ENCODE measurements at regions not wholly inside any gene's neighbourhood (a gene's known extent, or its start where the extent isn't known, plus 50 kb on each side); places are given as distances from the start of the nearest gene placed in this dataset.
"Not testable (repeated sequence)": the region's sequence is repeated elsewhere in the genome, so short reads cannot be mapped to it uniquely, and the experiment has no call there.

DNA sequence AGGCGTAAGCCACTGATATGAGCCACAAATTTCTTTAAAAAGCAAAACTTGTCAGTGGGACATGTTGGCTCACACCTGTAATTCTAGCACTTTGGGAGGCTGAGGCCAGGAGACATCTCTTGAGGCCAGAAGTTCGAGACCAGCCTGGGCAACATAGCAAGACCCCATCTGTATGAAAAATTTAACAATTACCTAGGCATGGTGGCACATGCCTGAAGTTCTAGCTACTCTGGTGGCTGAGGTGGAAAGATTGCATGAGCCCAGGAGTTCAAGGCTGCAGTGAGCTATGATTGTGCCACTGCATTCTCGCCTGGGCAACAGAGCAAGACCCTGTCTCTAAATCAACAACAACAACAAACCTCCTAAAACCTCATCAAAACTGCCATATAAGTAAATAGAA, 147.6 kb upstream of the BARHL2 start:
- no peak for DNase-seq

DNA sequence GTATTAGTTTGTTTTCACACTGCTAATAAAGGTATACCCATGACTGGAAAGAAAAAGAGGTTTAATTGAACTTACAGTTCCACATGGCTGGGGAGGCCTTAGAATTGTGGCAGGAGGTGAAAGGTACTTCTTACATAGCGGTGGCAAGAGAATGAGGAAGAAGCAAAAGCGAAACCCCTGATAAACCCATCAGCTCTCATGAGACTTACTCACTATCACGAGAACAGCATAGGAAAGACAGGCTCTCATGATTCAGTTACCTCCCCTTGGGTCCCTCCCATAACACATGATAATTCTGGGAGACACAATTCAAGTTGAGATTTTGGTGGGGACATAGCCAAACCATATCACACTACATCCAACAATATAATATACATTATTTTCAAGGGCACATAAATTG, 145.7 kb upstream of the BARHL2 start:
- DNase-seq, result no peak

DNA sequence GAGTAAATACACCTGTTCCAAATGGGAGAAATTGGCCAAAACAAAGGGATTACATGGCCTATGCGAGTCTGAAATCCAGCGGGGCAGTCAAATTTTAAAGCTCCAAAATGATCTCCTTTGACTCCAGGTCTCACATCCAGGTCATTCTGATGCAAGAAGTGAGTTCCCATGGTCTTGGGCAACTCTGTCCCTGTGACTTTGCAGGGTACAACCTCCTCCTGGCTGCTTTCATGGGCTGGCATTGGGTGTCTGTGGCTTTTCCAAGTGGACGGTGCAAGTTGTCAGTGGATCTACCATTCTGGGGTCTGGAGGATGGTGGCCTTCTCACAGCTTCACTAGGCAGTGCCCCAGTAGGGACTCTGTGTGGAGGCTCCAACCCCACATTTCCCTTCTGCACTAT, 144.3 kb upstream of the BARHL2 start:
- not testable (repeated sequence) for DNase-seq

DNA sequence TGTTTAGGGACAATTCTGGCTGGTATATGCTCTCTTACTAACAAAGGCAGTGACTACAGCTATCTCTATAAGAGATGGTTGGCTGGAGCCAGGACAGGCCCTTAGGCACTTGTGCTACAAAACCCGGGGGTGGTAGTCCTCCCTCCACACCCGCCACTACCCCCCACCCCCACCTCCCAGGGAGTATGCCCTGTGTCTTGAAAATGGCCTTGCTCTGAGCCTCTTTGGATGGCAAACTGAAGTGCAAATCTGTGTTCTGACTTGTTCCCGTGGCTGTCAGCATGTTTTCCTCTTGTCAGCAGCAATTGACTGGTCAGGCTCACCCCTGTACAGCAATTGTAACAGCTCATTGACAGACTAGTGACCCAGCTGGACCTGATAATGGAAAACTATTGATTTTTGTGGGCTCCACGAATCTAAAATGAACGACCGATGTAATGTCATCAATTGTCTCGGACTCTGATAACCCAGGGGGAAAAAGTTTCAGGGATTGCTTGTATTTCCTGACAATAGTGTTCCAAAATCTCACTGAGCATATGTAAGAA, 139.4 kb upstream of the BARHL2 start:
- no peak for DNase-seq

DNA sequence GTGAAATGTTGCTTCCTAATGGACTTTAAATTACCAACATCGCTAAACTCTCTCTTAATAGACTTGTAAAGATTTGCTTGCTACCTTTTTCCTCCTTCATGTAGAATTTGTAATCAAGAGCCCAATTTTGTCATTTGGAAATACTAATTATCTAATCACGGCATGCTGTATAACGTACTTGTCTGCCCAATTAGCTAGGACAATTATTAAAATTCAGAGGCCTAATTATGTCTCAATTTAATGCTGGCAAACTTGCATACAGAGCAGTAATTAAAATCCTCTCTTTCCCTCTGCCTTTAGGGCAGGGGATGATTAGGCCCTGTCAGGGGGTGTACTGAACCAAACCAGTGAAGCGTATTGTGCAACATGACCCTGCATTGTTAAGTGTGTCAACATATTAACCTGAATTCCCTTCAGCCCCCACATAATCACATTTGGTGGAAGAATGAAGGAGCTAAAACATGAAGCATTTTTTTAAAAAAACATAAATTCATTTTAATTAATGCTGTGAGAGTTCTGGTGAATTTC, 137.4 kb upstream of the BARHL2 start:
- no peak for DNase-seq

DNA sequence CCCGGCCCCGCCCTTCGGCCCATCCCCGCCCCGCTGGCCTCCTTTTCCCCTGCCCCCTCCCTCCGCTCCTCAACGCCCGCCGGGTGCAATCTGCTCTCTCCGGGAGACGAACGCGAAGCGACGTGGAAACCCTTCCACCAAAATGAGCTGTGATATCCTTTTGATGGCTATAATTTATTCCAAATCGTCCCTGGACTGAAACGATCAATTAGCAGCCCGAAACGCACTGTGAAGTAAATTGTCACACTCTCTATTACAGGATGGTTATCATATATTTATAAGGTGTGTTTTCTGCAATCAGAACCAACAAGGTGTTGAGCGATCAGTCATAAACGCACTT, 134.6 kb upstream of the BARHL2 start:
- no peak for DNase-seq

DNA sequence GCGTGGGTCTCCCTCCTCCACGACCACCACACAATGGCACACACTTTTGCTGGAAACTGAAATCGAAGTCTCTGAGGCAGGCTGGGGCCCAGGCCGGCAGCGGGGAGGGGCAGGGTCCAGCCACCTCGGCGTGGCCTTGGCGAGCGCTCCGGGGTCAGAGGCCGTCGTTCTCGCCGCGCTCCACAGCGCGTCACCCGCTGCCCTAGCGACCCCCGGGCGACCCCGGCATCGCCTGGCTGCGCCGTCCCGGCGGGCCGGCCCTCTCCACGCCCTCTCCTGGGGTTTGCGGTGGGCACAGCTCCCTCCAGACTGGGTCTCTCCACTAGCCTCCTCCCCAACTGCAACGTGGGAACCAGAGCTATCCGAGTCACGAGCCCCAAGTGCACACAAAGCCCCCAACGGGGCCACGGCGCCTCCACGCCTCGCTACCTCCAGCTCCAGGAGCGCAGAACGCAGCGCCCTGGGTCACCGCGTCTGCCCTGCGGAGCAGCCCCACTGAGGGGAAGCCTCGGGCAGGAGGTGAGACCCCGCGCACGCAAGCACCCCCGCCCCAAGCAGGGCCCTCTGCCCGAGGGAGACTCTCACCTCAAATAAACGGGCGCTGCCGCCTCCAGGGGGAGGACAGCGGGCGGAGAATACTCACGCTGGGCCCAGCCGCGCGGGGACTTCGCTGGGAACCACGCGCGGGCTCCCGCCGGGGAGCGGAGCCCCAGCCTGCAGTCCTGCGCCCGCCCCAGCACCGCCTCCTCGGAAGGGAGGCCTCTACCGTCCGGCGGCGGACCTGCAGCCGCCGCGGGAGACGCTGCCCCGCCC, 134.0 kb upstream of the BARHL2 start:
- peak; percentile 74 to 80 for DNase-seq

DNA sequence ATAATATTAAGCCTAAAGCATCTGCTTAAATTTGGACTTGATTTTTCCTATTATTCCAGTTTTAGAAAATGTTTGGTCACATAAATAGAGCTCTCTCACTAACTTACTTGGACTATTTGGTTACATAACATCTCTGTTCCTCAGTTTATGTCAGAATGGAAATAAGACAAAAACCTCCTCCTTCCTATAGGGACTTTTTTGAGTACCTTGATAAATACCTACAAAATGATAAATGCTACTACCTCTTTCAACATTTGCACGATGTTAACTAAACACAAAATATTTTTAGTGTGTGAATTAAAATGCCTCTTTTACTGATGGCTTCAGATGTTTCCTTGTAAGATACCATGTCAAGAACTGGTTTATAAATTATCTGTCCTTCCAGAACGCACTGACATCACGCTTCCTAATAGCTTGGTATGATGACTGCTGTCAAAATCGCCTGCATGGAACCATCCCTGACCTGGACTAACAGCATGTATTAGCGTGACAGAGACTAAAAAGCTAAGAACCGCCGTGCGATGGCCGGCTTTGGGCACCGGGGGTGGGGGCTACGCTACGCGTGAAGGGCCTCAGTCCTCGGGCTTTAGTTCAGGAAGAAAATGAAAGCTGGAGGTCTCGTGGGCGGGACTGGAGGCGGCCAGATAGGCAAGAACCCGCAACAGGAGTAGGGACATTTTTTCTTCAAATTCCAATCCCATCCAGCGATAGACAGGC, 133.2 kb upstream of the BARHL2 start:
- DNase-seq, result no peak

DNA sequence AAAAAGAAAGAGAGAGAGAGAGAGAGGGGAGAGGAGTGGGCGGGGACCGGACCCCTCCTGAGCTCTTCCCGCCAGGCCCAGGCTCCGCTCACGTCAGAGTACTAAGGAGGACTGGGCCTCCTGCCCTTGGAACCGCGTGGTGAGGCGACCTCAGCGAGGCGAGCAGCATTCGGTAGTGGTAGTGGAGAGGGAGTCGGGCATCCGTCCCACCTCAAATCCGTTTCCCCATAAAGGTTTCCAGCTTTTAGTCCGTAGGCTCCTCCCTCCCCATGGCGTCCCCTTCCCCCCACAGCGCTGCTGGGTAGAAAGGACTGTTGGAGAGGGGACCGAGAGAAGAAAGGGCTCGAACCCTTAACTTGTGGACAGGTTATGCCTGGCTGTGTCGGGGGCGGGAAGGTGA, 124.4 kb upstream of the BARHL2 start:
- DNase-seq, result no peak

DNA sequence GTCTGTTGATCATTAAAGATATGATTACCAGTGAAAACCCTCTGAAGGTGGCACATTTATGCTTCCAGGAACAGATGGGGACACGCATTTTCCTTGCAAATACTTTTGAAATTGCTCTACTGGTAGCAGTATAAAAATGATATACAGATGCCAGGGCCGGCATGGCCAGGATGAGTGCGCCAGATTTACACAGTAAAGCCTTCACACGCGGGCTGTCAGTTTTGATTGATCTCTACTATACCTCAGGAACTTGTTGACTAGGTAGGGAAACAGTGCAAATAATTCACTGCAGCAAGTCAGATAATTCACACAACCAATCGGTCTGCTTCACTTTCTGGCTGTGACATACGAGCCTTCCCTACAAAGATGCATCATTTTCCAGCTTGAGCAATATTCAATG, 123.2 kb upstream of the BARHL2 start:
- no peak for DNase-seq

DNA sequence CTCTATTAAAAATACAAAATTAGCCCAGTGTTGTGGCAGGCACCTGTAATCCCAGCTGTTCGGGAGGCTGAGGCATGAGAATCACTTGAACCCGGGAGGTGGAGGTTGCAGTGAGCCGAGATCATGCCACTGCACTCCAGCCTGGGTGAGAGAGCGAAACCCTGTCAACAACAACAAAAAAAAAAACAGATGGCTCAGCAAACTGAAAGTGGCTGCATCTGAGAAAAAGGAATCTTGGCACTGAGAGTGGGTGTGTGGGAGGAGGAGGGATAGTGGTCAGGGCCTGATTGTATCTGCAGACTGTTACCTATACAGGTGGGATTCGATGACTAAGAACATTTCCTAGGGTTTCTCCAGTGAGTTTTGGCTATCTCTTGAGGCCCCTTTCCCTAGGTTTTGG, 122.2 kb upstream of the BARHL2 start:
- DNase-seq, result no peak

DNA sequence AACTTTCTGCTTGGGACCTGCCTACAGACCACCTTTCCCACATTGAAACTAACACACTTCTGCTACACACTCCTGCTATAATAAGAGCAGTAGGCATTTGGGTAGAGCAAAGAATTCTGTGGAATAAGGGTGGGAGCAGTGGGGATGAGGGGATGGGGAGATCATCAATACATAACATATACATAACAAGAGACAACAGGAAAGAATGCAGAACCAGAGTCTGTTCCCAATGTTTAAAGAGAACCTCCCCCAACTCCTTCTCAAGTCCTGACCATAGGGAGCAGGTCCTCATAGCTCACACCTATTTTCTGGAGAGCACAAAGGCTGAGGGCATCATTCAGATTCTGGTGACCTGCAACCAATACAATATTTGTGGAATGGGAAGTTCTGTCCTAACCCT, 121.6 kb upstream of the BARHL2 start:
- DNase-seq, result no peak

DNA sequence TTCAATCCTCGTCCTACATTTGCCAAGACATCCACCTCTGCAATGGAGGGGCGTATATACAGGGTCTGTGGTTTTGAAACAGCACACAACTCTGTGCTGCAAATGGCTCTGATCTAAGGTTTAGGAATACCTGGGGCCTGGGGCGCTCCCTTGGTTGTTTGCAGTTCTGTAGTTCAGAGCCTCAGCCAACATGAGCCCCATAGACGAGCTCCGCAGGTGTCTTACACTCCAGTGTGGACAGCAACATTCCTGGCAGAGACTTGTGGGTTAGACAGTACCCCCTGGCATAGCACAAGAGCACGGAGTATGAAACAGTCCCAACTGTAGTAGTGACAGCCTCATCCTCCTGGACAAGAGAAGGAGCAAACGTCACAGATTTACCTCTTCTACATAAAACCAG, 120.3 kb upstream of the BARHL2 start:
- DNase-seq, result no peak

DNA sequence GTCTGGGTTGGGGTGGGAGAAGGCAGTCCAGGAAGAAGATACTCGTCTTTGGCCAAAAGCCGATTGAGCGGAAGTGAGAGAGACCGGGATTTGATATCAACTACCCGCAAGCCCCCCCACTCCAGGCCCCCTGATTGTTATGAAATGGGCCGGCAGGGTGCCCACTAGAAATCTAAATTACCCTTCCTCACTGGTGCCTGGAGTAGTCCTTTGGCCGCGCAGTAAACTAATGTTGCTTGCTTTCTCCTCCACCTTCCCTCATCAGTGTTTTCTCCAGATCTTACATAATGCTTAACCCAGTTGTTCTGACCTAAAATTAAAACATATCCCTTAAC, 119.2 kb upstream of the BARHL2 start:
- no peak for DNase-seq

DNA sequence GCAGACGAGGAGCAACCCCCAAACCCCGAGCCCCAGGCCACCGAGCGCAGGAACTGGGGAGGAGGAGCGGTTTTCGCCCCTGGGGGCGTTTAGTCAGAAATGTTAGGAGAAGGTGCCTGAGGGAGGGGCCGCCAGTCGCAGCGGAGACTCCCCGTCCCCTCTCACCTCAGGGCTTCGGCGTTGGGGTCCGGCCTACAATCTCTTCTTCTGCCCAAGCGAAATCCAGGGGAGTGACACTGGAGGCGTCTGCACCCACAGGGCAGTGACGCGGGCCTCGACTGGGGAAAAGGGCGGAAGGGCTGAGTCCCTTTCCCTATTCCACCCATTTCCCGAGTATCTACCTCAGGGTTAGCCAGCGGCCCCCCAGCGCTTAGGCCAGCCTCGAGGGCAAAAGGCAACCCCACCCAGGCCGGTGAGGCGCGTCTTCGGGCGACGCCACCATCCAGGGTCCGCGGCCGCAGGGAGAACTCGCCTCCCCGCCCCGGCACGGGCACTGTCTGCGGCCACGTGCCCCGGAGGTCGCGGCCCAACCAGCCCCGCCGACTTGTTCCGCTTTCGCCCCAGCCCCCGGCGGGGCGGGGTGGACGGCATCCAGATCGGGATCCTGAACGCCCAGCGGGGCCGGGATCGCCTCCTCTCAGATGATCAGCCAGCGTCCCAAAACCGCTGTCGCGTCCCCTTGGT, 118.7 kb upstream of the BARHL2 start:
- no peak for DNase-seq

DNA sequence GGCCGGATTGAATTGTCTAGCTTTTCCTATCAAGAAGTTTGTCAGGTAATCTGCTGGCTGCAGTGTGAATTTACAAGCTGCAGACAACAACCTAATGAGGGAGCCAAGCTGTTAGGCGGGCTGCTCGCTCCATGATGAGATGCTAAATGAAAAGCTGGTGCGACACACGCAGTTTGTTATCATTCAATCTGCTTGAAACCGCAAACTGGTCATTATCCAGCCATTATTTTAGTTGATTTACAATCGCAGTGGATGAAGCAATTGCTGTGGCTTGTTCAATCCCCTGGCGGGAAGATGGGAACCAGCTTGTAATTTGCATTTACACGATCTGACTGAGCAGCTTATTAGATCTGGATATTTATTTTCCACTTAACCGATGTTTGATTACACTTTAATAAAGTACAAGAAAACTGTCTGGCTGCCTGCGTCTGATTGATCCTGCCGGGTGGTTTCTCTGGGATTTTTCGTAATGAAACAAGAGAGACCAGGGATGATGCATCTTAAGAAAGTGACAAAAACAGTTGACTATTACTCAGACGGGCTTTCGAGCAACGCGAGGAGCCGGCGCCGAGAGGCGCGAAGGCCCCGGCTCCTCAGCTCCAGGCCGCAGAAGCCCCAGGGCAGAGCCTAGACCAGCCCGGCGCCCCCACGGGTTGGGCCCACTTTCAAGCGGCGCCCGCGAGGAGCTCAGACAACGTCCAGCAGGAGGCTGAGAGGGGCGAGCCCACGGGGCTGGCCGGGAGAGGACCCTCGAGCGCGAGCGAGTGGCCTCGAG, 118.0 kb upstream of the BARHL2 start:
- DNase-seq, result no peak

DNA sequence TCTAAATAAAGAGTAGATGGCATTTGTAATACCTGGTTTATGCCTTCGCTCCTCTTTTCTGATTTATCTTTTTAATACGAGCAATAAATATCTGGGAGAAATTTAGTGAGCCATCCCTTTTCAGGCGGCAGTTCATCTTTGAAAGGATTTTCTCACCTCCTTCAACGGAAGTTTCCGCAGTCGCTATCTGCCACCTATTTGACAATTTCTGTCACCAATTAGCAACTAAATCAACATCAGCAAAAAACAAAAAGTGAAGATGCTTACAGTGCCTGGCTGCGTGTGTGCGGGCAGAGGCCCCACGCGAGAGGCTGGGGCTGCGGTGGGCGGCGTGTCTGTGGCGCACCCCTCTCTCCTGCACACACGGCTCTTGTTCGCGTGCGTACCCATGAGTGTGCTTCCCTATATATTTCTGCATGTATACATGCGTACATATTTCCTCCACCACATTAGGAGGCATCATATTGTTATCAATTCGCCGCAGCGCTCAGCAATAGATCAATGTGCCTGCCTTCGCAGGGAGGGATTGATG, 117.3 kb upstream of the BARHL2 start:
- DNase-seq, result no peak

DNA sequence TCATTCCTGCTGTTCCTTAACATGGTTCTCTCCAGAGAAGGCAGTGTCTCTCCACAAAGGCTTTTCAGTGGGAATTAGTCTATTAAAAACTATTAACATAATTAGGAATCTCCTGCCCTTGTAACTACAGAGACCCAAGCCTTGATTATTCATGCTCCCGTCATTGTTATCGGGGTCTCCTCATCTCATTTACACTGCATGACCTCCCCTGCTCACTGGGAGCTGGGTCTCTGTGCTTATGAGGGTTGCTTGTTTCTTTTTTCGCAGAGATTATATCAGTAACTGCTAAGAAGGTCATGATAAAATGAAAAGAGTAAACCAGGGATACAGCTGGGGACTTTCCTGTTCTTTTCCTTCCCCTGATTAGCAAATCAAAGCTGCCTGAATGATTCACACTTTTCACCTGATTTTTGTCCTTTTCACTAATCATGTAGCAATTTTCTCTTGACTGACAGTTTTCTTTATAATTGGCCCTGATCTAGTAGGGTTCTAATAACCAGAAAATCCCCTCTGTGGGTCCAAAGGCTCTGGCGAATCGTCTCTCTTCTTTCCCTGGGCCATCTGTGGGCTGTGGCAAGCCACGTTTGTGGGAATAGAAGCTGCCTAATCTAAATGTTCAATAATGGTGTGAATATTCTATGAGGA, 116.5 kb upstream of the BARHL2 start:
- no peak for DNase-seq

DNA sequence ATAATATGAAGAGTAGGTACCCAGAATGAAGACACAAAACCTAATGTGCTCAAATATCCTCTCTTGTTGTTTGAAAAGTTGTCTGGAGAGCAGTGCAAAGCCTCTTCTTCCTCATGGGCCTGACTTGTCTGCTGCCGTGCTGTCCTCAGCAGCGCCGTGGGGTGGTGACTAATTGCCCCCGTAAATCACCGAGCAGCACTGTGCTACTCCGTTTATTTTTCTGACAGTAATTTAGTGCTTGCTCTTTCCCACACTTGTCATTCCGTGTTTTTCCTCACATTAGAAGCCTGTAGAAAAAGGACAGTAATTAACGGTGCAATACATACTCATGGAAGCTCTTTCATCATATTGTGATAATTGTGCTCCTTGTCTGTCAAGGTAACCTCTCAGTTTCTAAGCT, 114.8 kb upstream of the BARHL2 start:
- DNase-seq, result no peak

DNA sequence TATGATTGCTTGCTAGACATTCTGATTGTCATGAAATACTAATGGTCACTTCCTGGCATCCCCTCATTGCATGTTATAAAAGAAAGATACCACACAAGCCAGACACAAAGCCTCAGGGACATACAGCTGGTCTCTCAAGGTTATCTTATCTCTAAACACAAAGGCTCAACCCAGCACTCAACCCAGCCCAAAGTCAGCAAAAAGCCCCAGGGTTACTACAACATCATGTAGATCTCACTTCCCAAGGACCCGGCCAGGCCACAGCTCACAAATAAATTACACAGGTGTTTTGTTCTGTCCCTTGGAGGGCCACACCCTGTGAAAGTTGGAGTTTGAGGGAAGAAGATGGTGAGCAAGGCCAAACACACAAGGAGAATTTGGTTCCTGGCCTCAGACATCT, 109.7 kb upstream of the BARHL2 start:
- no peak for DNase-seq

DNA sequence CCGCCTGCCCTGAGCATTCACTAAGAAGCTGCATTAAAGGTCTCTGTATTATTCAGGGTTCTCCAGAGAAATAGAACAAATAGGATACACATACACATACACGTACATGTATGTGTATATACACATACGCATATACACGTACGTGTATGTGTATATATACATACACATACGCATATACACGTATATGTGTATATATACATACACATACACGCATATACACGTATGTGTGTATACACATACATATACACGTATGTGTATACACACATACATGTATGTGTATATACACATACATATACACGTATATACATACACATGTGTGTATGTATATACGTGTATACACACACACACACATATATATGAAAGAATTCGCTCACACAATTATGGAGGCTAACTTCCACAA, 108.9 kb upstream of the BARHL2 start:
- no peak for DNase-seq

DNA sequence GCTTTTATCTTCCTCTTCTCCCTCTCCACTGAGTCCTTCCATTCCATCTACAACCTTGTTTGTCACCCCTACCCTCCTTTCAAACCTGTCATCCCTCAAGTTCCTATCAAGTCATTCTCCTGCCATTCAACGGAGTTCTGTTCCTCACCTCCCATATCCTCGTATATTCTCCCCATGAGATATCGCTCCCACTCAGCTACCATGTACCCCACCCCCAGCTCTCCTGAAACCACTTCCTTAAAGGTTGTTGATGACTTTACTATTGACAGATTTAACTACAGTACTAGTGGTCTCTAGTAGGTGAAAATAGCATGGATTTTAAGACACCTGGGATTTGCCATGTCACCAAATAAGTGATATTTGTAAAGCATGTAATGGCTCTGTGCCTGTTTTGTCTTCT, 107.4 kb upstream of the BARHL2 start:
- no peak for DNase-seq
